ENCODE measurements at regions not wholly inside any gene's neighbourhood (a gene's known extent, or its start where the extent isn't known, plus 50 kb on each side); places are given as distances from the start of the nearest gene placed in this dataset.

- Histone ChIP-seq H3K36me3 (no peaks in the 10 kb centered on the region), H3K27me3 (no peaks in the 10 kb centered on the region), H3K4me3 (no peak overlapping the region), H3K9me3 (no peaks in the 10 kb centered on the region), H3K27ac (no peak overlapping the region), H3K4me1 (no peaks in the 10 kb centered on the region)
- intact Hi-C loops (cut with DNase I; ENCODE audit: low total_unique reads): no loop called here
- no peak for DNase-seq
- TF ChIP-seq CTCF (IDR thresholded peaks at IDR 0.05): no peak
These were observed 181.7 kb upstream of the EDNRA start for GRCh38 chr4:147299205-147299604.

- no peaks in the 10 kb centered on the region for H3K27me3 ChIP-seq
- no peak overlapping the region for H3K4me3 ChIP-seq
- TF ChIP-seq CTCF (IDR thresholded peaks at IDR 0.05): no peak
- intact Hi-C loops (cut with DNase I; ENCODE audit: low total_unique reads): no loop called here
- no peak for DNase-seq
- H3K36me3 ChIP-seq: no peaks in the 10 kb centered on the region
- no peaks in the 10 kb centered on the region for H3K9me3 ChIP-seq
- H3K4me1 ChIP-seq: no peaks in the 10 kb centered on the region
- H3K27ac ChIP-seq: no peak overlapping the region
These were observed 177.6 kb upstream of the EDNRA start for GRCh38 chr4:147303174-147303872.

- TF ChIP-seq CTCF (IDR thresholded peaks at IDR 0.05): no peak
- Histone ChIP-seq H3K9me3 (no peaks in the 10 kb centered on the region), H3K4me3 (no peak overlapping the region), H3K4me1 (no peaks in the 10 kb centered on the region), H3K27ac (no peak overlapping the region), H3K27me3 (no peaks in the 10 kb centered on the region), H3K36me3 (no peaks in the 10 kb centered on the region)
- intact Hi-C loops (cut with DNase I; ENCODE audit: low total_unique reads): no loop called here
- DNase-seq: no peak
These were observed 177.0 kb upstream of the EDNRA start for GRCh38 chr4:147303873-147304229.

- H3K36me3 ChIP-seq: no peaks in the 10 kb centered on the region
- H3K27me3 ChIP-seq: no peaks in the 10 kb centered on the region
- DNase-seq: no peak
- H3K27ac ChIP-seq: no peak overlapping the region
- H3K4me3 ChIP-seq: no peak overlapping the region
- H3K4me1 ChIP-seq: no peaks in the 10 kb centered on the region
- no peaks in the 10 kb centered on the region for H3K9me3 ChIP-seq
- intact Hi-C loops (cut with DNase I; ENCODE audit: low total_unique reads): no loop called here
- TF ChIP-seq CTCF (IDR thresholded peaks at IDR 0.05): no peak
These were observed 172.8 kb upstream of the EDNRA start for GRCh38 chr4:147307896-147308674.

GRCh38 chr4:147309434-147309833 is 171.5 kb upstream of the EDNRA start:
- no peak for TF ChIP-seq CTCF (IDR thresholded peaks at IDR 0.05)
- no peak overlapping the region for H3K27ac ChIP-seq
- no peaks in the 10 kb centered on the region for H3K9me3 ChIP-seq
- H3K27me3 ChIP-seq: no peaks in the 10 kb centered on the region
- H3K4me3 ChIP-seq: no peak overlapping the region
- H3K36me3 ChIP-seq: no peaks in the 10 kb centered on the region
- no peak for DNase-seq
- intact Hi-C loops (cut with DNase I; ENCODE audit: low total_unique reads): no loop called here
- no peaks in the 10 kb centered on the region for H3K4me1 ChIP-seq

Data from tibial artery (tissue), 4 donors.